ENCODE measurements at regions not wholly inside any gene's neighbourhood (a gene's known extent, or its start where the extent isn't known, plus 50 kb on each side); places are given as distances from the start of the nearest gene placed in this dataset.

GRCh38 chr4:106851726-106852125, 184.4 kb downstream of the DKK2 start:
- WGBS: 57% methylated on average over 1 of the region's 1 CpG
- no peak for DNase-seq (ENCODE audit: low spot score in 2 of 2)

DNA sequence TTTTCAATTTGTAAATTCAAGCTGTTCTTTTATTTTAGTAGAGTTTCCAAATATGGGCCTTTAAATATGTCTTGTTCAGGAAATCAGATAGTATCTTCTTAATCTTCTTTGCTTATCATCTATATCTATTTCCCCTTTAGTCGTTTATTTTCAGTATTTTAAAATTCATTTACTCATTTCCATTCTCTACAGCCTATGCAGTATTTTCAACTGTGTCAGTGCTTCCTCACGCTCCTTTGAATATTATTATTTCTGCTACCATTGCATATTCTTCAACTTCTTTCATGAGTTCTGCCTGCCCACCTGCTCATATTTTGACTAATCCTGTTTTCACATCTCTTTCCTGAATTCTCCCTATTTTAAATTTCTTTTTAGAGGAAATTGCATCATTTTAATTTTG, 185.4 kb downstream of the DKK2 start:
- 66% methylated on average over 2 of the region's 2 CpGs for WGBS
- no peaks in the 10 kb centered on the region for H3K9me3 ChIP-seq
- no peak for DNase-seq (ENCODE audit: low spot score in 2 of 2)
- no peaks in the 10 kb centered on the region for H3K27me3 ChIP-seq
- no peak overlapping the region for H3K27ac ChIP-seq
- H3K4me3 ChIP-seq: no peak overlapping the region
- no peaks in the 10 kb centered on the region for H3K4me1 ChIP-seq
- TF ChIP-seq EP300 (IDR thresholded peaks at IDR 0.05) (no peak), POLR2A (IDR thresholded peaks at IDR 0.05) (no peak), POLR2AphosphoS5 (IDR thresholded peaks at IDR 0.05) (no peak), CTCF (IDR thresholded peaks at IDR 0.05) (no peak)
- H3K36me3 ChIP-seq: no peaks in the 10 kb centered on the region

More at GRCh38 chr4:106851726-106852125, 184.4 kb downstream of the DKK2 start:
- TF ChIP-seq CTCF (IDR thresholded peaks at IDR 0.05) (no peak), POLR2AphosphoS5 (IDR thresholded peaks at IDR 0.05) (no peak), EP300 (IDR thresholded peaks at IDR 0.05) (no peak), POLR2A (IDR thresholded peaks at IDR 0.05) (no peak)
- Histone ChIP-seq H3K9me3 (no peaks in the 10 kb centered on the region), H3K36me3 (no peaks in the 10 kb centered on the region), H3K27ac (no peak overlapping the region), H3K4me3 (no peak overlapping the region), H3K27me3 (no peaks in the 10 kb centered on the region), H3K4me1 (no peaks in the 10 kb centered on the region)

DNA sequence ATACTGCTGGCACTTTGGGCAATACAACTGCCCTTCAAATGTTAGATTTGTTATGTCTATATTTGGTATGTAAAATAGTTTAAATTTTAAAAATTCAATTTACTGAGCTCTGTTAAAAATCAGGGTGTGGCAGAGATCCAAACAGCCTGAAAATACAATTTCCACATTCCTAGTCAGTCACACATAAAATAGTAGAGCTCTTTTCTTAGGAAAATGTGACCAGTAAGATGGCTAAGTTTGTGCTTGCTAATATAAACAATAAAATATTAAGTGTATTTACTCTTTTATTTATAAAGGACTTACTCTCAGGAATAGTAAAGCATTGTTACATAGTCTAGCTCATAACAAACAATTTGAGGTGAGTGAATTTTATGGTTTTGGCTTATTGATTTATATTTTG, 200.2 kb downstream of the DKK2 start:
- H3K4me1 ChIP-seq: no peaks in the 10 kb centered on the region
- H3K27me3 ChIP-seq: no peaks in the 10 kb centered on the region
- no peaks in the 10 kb centered on the region for H3K9me3 ChIP-seq
- no peaks in the 10 kb centered on the region for H3K36me3 ChIP-seq
- H3K4me3 ChIP-seq: no peak overlapping the region
- DNase-seq (ENCODE audit: low spot score in 2 of 2): no peak
- no peak overlapping the region for H3K27ac ChIP-seq
- TF ChIP-seq EP300 (IDR thresholded peaks at IDR 0.05): no peak
- no peak for TF ChIP-seq POLR2A (IDR thresholded peaks at IDR 0.05)
- TF ChIP-seq CTCF (IDR thresholded peaks at IDR 0.05): no peak
- TF ChIP-seq POLR2AphosphoS5 (IDR thresholded peaks at IDR 0.05): no peak

DNA sequence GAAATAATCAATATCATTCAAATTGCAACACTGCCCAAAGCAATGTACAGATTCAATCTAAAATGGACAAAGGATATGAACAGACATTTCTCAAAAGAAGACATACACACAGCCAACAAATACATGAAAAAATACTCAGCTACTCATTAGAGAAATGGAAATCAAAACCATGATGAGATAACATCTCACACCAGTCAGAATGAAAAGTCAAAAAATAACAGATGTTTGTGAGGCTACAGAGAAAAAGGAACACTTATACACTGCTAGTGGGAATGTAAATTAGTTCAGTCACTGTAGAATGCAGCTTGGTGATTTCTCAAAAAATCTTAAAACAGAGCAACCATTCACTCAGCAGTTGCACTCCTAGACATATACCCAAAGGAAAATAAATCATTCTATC, 205.2 kb downstream of the DKK2 start:
- no peaks in the 10 kb centered on the region for H3K27me3 ChIP-seq
- TF ChIP-seq EP300 (IDR thresholded peaks at IDR 0.05): no peak
- no peak for TF ChIP-seq CTCF (IDR thresholded peaks at IDR 0.05)
- no peak for TF ChIP-seq POLR2AphosphoS5 (IDR thresholded peaks at IDR 0.05)
- no peak for TF ChIP-seq POLR2A (IDR thresholded peaks at IDR 0.05)

DNA sequence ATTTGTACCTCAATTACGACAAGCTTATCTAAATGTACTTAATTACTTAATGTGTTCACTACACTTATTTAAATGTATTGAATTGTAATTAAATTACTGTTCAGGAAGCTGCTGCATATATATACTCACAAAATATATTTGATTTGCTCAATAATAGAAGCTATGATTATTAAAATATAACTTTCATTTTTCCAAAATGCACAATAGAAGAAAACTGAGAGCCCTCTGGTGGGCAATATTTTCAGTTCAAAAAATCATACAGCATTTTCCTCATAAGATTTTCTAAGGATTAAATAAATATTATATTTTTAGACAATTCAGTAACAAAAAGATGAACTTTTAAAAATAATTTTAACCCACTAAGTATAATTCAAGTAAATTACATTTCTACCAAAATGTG, 217.3 kb downstream of the DKK2 start:
- no peak for TF ChIP-seq POLR2AphosphoS5 (IDR thresholded peaks at IDR 0.05)
- TF ChIP-seq CTCF (IDR thresholded peaks at IDR 0.05): no peak
- TF ChIP-seq POLR2A (IDR thresholded peaks at IDR 0.05): no peak
- TF ChIP-seq EP300 (IDR thresholded peaks at IDR 0.05): no peak
- no peak for DNase-seq (ENCODE audit: low spot score in 2 of 2)
- no peaks in the 10 kb centered on the region for H3K9me3 ChIP-seq
- WGBS: 90% methylated on average over 1 of the region's 1 CpG
- no peaks in the 10 kb centered on the region for H3K27me3 ChIP-seq
- no peaks in the 10 kb centered on the region for H3K4me1 ChIP-seq
- H3K4me3 ChIP-seq: no peak overlapping the region
- no peak overlapping the region for H3K27ac ChIP-seq
- H3K36me3 ChIP-seq: no peaks in the 10 kb centered on the region

More for the DNA sequence above, 205.2 kb downstream of the DKK2 start:
- Histone ChIP-seq H3K36me3 (no peaks in the 10 kb centered on the region), H3K9me3 (no peaks in the 10 kb centered on the region), H3K4me1 (no peaks in the 10 kb centered on the region), H3K27ac (no peak overlapping the region), H3K4me3 (no peak overlapping the region)
- DNase-seq (ENCODE audit: low spot score in 2 of 2): no peak

Measured in suprapubic skin (tissue), 4 donors.